ENCODE measurements at regions not wholly inside any gene's neighbourhood (a gene's known extent, or its start where the extent isn't known, plus 50 kb on each side); places are given as distances from the start of the nearest gene placed in this dataset.
"Not testable (repeated sequence)": the region's sequence is repeated elsewhere in the genome, so short reads cannot be mapped to it uniquely, and the experiment has no call there.

DNA sequence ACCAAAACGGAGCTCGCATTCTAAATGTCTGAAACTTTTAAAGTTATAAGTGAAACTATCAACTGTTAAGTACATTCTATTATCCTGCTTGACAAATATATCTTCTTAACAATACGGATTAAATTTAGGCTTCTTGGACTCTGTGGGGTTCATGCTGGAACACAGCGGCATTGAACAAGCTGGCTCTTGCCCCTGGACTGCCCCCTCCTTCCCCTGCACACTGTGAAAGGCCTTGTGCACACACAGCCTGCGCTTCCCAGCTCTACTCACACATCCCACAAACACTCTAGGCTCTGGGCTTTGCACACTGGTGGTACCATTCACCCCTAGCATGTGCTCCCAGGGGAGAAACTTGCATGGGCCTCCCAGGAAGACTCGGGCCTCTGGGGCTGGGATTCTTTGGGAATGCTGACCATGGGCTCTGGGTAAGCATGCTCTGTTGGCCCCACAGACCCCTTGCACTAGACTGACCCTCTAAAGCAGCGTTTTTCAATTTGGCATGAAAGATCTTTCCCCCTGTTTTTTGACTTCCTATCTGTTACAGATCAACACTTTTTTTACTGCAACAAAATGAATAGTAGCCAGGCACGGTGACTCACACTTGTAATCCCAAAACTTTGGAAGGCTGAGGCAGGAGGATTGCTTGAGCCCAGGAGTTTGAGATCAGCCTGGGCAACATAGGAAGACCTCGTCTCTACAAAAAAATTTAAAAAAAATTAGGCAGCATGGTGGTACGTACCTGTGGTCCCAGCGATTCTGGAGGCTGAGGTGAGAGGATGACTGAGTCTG is 96.2 kb upstream of the CPM start:
- no peak for DNase-seq (ENCODE audit: low read depth)

DNA sequence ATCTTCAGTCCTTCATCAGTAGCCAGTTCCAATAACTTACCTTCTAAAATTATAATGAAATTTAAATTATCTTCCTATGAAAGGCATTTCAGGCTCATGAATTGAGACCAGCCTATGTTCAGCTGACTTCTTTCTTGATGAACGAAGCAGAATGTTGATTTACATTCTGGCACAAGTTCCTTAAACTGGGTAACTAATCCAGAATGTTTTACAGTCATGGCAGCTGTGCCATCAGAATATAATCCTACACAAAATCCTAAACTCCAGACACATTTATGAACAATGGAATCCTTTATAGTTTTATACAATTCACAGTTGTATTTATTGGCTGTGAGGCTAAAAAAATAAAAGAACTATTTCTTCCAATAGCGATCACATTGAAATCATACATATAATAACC is 97.3 kb upstream of the CPM start:
- no peak for DNase-seq (ENCODE audit: low read depth)

DNA sequence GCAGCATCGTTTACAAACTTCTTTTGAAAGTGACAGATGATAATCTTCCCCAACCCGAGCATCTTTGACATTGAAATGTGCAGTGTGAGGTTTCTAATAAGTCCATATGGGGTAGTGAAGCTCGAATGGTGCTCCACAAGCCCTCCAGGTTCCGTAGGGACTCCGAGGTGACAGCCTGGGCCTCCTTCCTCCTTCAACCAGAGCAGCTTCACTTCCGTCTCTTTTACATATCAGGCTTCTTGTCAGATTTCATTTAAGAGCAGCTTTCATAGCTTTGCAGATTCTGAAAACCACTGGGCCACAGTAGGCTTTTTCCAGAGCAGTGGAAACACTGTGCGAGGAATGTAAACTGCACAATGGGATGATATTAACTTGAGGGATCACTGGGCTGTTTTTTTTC is 103.6 kb upstream of the CPM start:
- no peak for DNase-seq (ENCODE audit: low read depth)

DNA sequence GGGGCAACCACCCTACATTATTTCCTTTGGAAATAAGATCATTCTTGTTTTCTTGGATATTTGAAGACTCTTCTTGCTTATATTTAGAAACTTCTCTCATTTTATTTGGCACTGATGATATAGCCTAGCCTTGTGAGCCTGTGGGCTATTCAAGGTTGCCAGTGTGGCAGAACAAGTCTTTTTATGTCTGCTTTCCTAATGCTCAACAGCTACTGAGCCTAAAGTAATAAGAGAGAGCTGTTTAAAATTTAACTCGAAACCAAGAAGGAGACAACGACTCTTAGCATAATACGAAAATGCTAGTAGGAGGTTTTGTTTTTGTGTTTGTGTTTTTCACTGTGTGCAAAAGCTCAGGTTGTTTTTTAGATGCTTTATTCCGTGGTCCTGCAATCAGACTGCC is 104.0 kb upstream of the CPM start:
- DNase-seq (ENCODE audit: low read depth) = no peak

DNA sequence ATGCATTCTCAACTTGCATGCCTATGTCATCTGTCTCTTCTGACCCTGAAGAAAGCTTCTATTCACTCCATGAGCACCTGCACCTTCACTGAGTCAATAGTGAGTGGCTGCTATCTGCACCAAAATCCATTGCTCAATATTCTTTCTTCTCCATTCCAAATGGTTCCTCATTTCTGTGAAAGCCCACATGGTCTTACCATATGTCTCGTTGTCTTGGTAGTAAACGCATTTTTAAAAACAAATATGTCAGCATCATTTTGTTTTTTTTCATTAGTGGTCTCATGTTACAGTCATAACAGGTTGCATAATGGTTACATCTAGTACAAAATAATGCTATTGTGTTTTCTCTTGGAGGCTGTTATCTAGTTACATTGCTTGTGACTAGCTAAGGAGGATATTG is 106.9 kb upstream of the CPM start:
- DNase-seq (ENCODE audit: low read depth) = no peak

DNA sequence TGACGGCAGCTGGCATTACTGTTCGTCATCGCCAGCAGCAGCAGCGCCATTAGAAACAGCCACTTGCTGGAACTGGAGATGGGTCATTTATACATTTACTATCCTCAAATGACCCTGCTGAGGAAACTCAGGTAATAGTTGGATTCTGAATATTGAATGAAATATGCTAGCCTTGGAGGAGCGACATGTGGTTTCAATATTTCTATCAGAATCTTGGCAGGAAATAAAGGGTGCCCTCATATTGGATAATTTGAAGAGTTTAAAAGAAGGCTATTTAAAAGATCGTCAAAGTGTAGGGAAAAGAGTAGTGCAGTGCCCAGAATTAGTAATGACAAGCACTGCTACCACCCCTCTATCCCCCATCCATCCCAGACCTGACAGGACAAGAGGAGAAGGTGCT is 109.6 kb upstream of the CPM start:
- no peak for DNase-seq (ENCODE audit: low read depth)

DNA sequence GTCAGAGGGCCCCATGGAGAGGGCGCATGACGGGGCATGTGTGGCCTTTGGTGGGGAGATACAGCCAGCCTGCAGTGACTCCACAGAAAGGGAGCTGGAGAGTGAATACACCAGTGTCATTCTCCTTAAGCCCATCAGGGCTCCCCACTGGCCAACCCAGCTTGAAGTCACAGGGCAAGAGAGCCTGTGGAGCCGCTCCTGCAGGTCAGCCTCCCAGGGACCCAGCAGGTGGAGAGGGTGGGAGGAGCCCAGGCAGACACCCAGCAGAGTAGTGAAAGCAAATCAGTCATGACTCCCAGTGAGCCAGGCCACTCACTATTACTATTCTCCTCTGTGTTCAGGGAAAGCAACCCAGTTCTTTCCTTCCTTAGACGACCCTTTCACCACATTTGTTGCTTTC is 110.0 kb upstream of the CPM start:
- DNase-seq (ENCODE audit: low read depth) = no peak

DNA sequence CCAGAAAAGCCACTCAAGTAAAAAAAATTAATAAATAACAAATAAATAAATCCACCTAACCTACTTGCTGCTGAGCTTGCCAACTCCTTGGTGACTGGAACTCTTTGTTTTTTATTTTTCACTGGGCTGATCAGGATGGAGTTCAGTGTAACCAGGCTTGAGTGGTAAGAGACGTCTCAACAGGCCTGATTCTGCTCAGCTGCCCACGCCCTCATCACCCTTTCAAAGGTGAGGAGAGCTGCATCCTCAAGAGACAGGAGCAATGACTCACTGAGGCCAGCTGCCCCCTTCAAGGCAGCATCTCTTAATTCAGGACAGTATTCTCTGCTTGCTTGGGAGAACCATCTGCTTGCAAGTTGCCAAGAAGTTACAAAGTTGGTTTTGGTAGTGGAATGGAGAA is 111.9 kb upstream of the CPM start:
- DNase-seq (ENCODE audit: low read depth) = no peak

DNA sequence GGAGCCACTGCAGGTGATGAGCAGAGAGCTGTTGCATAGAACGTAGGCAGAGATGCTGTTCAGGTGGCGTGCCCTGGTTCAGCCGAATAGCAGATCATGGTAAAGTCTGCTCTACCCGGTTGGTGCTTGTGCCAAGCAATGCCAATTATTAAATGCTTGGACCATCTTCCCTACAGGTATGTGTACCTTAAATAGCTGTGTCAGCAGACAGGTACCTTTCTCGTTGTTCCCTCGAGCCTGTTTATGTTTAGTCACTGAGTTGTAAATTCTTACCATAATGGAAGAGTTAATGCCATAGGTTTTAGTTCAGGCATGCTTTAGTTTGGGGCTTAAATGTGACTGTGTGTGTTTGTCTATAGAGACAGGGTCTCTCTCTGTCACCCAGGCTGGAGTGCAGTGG is 112.5 kb upstream of the CPM start:
- DNase-seq (ENCODE audit: low read depth) = no peak

DNA sequence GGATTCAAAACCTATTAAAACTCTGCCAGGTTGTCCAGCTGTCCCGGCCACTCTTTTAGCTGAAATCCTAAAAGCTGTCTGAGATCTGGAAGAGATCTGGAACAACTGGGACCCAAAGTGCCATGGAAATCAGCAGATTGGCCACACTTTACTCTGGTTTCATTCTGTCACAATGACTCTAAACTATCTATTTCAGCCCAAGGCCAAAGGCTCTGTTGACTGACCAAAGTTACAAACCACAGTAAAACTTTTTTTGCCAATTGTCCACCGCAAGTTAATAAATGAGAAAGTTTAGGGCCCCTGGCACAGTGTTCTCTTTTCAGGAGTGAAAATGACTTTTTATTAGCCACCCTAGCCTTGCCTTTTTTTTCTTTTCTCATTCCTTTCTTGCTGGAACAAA is 113.4 kb upstream of the CPM start:
- DNase-seq (ENCODE audit: low read depth) = no peak

DNA sequence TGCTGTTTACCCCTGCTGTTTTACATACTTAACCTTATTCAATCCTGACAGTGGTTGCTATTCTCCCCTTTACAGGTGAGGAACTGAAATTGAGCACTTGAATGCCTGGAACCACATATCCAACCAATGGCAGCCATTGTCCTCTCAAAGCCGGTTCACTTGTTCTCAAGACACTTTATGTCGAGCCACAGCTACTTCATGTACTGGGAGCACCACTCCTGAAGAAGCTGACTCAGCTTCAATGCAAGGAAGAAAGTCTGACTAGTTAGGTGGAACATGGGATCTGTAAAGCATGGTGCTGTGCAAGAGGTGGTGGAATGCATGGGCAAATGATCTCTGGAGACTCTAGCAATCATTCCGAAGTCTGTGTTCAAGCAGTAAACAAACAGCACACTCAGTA is 113.9 kb upstream of the CPM start:
- DNase-seq (ENCODE audit: low read depth) = no peak

DNA sequence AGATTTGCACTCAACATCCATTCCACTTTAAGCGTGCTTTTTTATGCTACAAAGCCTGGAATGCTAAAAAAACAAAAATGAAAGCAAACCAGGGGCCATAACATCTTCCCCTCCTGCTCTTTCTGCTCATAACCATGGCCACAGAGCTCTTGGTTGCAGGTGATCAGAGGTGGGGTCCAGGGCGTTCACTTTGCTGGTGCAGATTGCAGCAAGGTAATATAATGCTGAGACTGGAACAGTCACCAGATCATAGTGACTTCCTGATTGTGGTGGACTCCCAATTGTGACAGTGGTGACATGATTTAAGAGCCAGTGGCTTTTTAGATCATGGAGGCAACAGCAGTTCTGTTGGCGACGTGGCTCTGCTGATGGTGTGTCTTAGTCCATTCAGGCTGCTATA is 115.0 kb upstream of the CPM start:
- DNase-seq (ENCODE audit: low read depth) = no peak

DNA sequence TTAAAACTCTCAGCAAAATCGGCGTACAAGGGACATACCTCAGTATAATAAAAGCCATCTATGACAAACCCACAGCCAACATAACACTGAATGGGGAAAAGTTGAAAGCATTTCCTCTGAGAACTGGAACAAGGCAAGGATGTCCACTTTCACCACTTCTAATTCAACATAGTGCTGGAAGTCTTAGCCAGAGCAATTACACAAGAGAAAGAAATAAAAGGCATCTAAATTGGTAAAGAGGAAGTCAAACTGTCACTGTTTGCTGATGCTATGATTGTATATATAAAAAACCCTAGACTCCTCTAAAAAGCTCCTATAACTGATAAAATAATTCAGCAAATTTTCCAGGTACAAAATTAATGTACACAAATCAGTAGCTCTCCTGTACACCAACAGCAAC is 116.9 kb upstream of the CPM start:
- DNase-seq (ENCODE audit: low read depth) = not testable (repeated sequence)

DNA sequence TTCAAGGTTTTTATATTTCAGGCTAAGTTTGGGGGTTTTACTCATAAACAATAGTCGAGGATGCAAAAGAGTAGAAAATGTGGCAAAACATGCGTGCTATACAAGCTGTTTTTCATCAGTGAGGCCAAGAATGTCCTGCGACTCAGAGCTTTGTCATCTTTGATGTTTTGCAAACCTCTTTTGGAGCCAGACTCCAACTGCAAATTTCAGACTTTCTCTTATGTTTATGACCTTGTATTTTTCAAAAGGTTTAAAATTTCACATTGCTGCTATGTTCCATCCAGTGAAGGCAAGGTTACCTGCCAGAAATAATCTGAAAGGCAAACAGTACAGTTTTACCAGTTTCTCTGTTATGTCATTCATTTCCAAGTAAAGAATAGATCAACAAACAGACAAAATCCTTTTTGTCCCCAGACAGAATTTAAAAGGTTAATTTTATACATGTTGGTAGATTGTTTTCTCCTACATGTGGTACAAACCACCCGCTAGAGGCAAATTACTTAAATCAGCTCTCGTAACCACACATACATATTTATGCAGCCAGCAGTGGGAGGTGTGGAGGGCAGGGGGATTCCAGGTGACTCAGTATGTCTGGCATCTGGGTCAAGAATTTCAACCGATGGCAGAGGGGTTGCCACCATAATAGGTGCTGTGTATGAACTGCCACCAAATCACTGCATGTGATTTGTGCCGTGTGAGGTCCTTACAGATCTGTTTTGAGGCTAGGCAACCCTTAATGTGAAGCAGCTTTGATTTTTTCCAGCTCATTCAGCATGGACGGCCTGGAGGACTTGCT is 119.8 kb upstream of the CPM start:
- DNase-seq (ENCODE audit: low read depth) = peak; percentile 86

DNA sequence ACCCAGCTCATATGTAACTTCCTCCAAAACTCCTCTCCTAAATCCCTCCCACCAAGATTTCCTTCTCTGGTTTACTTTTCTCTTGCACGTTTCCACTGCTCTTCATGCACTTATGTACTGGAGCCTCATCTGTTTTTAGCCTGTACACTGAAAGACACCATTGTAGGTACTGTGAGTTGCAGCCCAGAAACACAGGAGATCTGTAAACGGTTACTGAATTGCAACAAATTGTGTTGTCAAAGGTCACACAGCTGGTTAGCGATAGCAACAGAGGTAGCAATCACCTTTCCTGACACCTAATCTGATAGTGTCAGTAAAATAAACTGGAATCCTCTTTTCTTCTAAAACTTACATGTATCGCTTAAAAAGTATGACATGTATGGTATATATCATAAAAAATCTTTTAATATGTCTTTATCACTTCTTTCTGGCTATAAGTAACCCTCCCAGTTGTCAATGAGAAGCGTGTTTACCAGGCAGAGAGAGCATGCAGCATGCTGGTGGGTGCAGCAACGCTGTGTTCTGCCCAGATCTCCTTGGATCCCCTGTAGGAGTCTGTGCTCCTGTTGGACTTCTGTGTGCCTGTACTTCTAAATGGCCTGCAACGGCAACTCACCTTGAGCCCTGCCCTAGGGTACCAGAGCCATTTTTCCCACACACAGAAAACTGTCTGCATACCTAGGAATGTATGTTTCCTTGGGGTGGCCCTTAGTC is 121.5 kb upstream of the CPM start:
- DNase-seq (ENCODE audit: low read depth) = no peak

DNA sequence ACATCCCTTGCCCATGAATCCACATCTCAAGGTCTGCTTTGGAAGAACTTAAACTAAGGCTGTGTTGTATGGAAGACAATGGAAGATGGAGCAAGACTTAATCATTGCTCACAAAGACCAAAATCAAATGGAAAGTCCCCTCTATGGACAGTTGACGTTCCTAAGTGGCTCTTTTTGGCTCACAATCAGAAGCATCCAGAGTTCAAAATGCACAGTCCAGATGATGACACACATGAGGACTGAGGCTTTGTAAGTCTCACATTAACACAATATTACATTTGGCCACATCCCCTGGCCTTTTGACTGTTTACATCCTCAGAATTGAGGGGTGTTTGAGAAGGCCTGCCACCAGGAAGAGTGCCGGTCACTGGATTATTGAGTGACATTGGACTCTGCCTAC is 122.3 kb upstream of the CPM start:
- DNase-seq (ENCODE audit: low read depth) = no peak

DNA sequence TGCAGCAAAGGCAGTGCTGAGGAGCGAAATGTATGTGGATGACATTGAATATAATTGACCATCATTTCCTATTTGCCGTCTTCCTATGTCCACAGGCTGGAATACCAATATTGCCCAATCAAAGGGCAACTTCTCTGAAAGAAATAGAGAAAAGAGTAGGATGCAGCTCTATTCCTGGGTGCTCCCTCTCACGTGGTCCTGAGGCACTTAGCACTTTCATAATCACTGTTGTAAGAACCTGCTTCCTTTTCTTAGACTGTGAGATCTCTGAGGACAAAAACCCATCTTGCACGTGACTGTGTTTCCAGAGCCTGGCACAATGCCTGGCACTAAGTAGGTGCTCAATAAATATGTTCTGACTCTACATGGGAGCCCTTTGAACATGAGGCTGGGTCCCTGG is 122.7 kb upstream of the CPM start:
- no peak for DNase-seq (ENCODE audit: low read depth)

DNA sequence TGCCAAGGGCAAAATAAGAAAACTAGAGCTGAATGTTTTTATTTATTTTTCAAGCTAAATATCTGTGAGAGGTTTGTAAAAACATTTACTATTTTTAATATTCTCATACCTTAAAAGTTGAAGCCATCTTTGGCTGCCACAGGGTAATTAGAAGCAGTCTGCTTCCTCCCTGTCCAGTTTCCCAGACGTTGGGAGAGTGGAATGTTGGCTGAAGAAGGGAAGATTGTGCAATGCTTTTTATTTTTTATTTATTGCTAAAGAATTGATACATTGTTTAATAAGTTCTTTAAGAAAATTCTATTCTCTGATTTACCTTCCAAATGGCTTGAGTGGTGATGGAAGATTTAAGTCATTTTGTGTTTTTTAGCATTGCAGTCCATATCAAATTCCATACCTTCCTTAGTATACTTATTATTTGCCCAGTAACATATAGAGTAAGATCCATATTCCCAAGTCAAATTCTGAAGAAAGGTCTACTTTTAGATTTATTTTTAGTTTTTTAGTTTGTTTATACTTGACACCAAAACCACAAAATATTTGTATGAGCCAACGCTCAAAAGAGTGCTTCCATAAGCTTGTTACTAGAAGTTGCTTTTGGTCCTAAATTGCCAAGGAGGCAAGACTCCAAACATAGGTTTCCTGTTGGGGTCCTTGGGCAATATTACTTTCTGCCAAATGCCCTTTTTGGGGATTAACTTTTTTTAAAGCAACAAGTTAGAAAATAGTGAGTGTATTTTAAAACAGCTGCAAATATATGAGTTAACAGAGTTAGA is 124.0 kb upstream of the CPM start:
- peak; percentile 73 for DNase-seq (ENCODE audit: low read depth)

DNA sequence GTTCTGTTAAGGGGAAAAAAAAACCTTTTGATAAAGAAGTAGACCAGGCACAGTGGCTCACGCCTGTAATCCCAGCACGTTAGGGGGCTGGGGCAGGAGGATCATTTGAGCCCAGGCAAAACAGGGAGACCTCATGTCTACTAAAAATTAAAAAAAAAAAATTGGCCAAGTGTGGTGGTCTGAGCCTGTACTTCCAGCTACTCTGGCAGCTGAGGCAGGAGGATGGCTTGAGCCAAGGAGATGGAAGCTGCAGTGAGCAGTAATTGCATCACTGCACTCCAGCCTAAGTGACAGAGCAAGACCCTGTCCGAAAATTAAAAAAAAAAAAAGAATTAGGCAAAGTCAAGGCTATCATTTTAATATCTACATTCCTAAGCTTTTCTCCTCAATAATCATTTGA is 124.8 kb upstream of the CPM start:
- DNase-seq (ENCODE audit: low read depth) = no peak

DNA sequence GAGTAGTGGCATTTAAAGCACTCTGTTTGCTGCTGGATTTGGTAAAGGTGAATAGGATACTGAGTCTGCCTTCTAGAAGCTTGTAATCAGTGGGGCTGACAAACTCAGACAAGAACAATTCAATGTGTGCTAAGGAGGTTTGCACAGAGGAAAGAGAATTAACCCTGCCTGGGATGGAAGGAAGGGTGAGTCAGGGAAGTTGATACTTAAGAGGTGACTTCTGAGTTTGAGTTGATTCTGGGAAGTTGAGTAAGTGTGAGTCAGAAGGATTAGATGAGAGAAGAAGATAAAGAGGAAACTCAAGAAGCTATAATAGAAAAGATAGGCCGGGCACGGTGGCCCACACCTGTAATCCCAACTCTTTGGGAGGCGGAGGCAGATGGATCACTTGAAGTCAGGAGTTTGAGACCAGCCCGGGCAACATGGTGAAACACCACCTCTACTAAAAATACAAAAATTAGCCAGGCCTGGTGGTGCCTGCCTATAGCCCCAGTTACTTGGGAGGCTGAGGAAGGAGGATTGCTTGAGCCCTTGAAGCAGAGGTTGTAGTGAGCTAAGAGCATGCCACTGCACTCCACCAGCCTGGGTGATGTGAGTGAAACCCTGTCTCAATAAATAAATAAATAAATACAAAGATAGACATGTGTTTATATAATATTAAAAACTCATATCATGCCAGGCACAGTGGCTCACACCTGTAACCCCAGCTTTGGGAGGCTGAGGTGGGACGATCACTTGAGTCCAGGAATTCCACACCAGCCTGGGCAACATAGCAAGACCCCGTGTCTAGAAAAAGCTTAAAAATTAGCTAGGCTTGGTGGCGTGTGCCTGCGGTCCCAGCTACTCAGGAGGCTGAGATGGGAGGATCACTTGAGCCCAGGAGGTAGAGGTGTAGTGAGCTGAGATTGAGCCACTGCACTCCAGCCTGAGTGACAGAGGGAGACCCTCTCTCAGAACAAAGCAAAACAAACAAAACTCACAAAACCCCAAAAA is 126.8 kb upstream of the CPM start:
- peak; percentile 98 for DNase-seq (ENCODE audit: low read depth)

DNA sequence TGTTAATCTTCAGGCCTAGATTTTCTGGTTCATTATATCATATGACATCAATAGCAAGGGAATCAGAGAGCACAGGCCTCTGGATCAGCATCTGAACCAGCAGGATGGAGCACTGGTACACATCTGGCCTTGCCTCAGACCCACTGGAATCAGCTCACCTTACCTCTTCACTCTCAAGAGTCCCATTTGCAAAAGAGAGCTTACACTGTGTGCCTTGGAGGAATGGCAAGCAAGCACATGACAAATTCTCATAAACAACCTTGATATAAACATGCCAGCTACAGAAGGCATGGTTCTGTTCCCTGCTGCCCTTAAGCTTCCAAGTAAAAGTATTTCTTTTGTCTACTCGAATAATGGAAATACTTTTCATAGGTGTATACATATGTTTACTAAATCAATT is 128.6 kb upstream of the CPM start:
- DNase-seq (ENCODE audit: low read depth) = no peak
